HepG2 (cell line): ENCODE measurements at regions not wholly inside any gene's neighbourhood (a gene's known extent, or its start where the extent isn't known, plus 50 kb on each side); places are given as distances from the start of the nearest gene placed in this dataset.

Experiments
- ATAC-seq: fragments of 200-7000 bp; cut with Tn5 transposase; 3 replicates; pipeline ENCODE4 v1.9.1; 2020; ENCODE audit warnings: mild to moderate bottlenecking, moderate library complexity
- BruUV-seq: library from RNA; stranded (reverse); fragments of 400-500 nt; replicated peaks from 2 replicates; lab custom pipeline; 2021; lab: Mats Ljungman, UMichigan
- CTCF ChIA-PET: fragments of 300-600 bp; formaldehyde crosslinking; extraction: SDS; loops from one replicate; lab custom pipeline; 2021; ENCODE audit warnings: low total read pairs, inconsistent platforms, low intra/inter-chr PET ratio; lab: Yijun Ruan, JAX
- POLR2A ChIA-PET: fragments of 350-600 bp; sonication (Branson Sonifier 250); formaldehyde crosslinking; loops from one replicate; lab custom pipeline; 2020; ENCODE audit warnings: antibody characterized with exemption, inconsistent platforms; lab: Yijun Ruan, JAX
- DNase-seq: peaks from one replicate; pipeline ENCODE4 v3.0.0-alpha.2; 2015; ENCODE audit warnings: low spot score
- FAIRE-seq: peaks from 3 replicates; lab custom pipeline; 2011; peaks lifted over from hg19 to GRCh38; lab: Jason Lieb, UNC
- H2AFZ ChIP-seq: one replicate; pipeline ENCODE4 v1.6.1; 2011; ENCODE audit warnings: low read length, inconsistent platforms
- H3K27ac ChIP-seq: fragments of 300-600 bp; 3 replicates; pipeline ENCODE4 v1.8.0; 2011; ENCODE audit warnings: mixed run types, mild to moderate bottlenecking, mixed read lengths, low read length, inconsistent platforms; ENCODE audit not compliant: insufficient read depth; ENCODE audit errors: extremely low read length
- H3K27me3 ChIP-seq, 2 experiments: fragments of 200-600 bp in 1 of 2; 2 replicates in 1 of 2; 3 replicates in 1 of 2; pipeline versions ENCODE4 v1.6.0 to v1.8.0; 2011; ENCODE audit warnings: low read length in 2 of 2, mild to moderate bottlenecking in 2 of 2, moderate library complexity in 2 of 2, inconsistent platforms in 1 of 2; ENCODE audit not compliant: insufficient read depth in 2 of 2, control insufficient read depth in 1 of 2
- H3K36me3 ChIP-seq, 2 experiments: fragments of 200-600 bp in 1 of 2; replicated peaks in 1 of 2; 2 replicates in 1 of 2; 3 replicates in 1 of 2; pipeline versions ENCODE4 v1.5.1 to v1.8.0; 2011; ENCODE audit warnings: low read length in 2 of 2, inconsistent platforms in 1 of 2; ENCODE audit not compliant: insufficient read depth in 2 of 2, control insufficient read depth in 1 of 2
- H3K4me1 ChIP-seq: 2 replicates; pipeline ENCODE4 v1.5.1; 2012; ENCODE audit warnings: low read length, inconsistent platforms; ENCODE audit not compliant: insufficient read depth
- H3K4me2 ChIP-seq: 2 replicates; pipeline ENCODE4 v1.6.0; 2011; ENCODE audit warnings: low read depth, low read length, inconsistent platforms
- H3K4me3 ChIP-seq, 3 experiments: fragments of 200-600 bp in 1 of 3; sonication (generic), shearing (Covaris generic) in 1 of 3; replicated peaks in 1 of 3; 2 replicates each; pipeline ENCODE4 v1.5.1; 2011 to 2016; ENCODE audit warnings: low read length in 3 of 3, inconsistent platforms in 2 of 3, low read depth in 2 of 3, mild to moderate bottlenecking in 2 of 3, control low read depth in 1 of 3, mixed read lengths in 1 of 3; ENCODE audit not compliant: insufficient read depth in 1 of 3
- H3K79me2 ChIP-seq: one replicate; pipeline ENCODE4 v1.6.1; 2011; ENCODE audit warnings: low read length, inconsistent platforms; ENCODE audit not compliant: insufficient read depth
- H3K9ac ChIP-seq: 2 replicates; pipeline ENCODE4 v1.6.0; 2011; ENCODE audit warnings: mild to moderate bottlenecking, low read depth, low read length, inconsistent platforms; ENCODE audit not compliant: insufficient read depth
- H3K9me3 ChIP-seq: 2 replicates; pipeline ENCODE4 v1.5.1; 2012; ENCODE audit warnings: mild to moderate bottlenecking, low read length
- H4K20me1 ChIP-seq: 2 replicates; pipeline ENCODE4 v1.6.0; 2011; ENCODE audit warnings: inconsistent platforms, mild to moderate bottlenecking, low read length, moderate library complexity; ENCODE audit not compliant: insufficient read depth
- in situ Hi-C: cut with HindIII; loops from 2 replicates; pipeline ENCODE4 v1.10.0; 2017; ENCODE audit warnings: low pct_unique_long_range_greater_than_20kb; ENCODE audit not compliant: extremely low pct_ligation_motif_present
- intact Hi-C: fragments of 100-400 bp; cut with micrococcal nuclease; formaldehyde crosslinking; loops from one replicate; pipeline ENCODE4 v1.10.0; 2022; ENCODE audit not compliant: unreplicated experiment
- TF ChIP-seq, protein P1 (sequence below): sonication (generic); formaldehyde crosslinking; IDR thresholded peaks from 2 replicates; pipeline ENCODE4 v1.4.0; 2020; ENCODE audit warnings: mild to moderate bottlenecking, missing genetic modification reagents
- TF ChIP-seq, protein P2 (sequence below): fragments of 450-650 bp; IDR thresholded peaks from 2 replicates; pipeline ENCODE4 v1.6.1; 2016

DNA sequence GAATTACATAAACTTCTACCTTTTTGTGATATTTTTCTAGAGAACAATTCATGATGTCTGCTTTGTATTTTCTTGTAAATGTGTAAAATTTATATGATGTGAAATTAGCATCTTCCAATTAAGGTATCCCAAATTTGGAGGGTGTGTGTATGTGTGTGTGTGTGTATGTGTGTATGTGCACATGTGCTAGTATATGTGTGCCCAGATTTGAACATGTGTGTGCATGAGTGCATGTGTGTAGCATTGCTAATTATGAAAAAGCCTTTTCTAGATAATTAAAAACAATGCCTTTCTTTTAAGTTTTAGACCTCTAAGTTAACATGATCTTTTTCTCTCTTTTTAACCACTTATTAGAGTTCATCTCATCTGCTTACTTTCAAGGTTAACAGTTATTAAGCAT, 208.0 kb upstream of the SPOPL start:
- no peak for FAIRE-seq
- no TSS peak for BruUV-seq
- H4K20me1 ChIP-seq, result no peaks in the 10 kb centered on the region

More for the DNA sequence above, 208.0 kb upstream of the SPOPL start:
- Histone ChIP-seq H3K79me2 (no peaks in the 10 kb centered on the region), H3K4me3 (no peak overlapping the region), H3K27ac (no peak overlapping the region), H3K4me2 (no peak overlapping the region), H3K4me1 (no peaks in the 10 kb centered on the region), H3K36me3 (no peaks in the 10 kb centered on the region), H2AFZ (no peak overlapping the region), H3K27me3 (no peaks in the 10 kb centered on the region), H3K9me3 (no peaks in the 10 kb centered on the region)
- POLR2A ChIA-PET, result no interaction called here
- no peak for DNase-seq
- intact Hi-C loops, result no loop called here
- ATAC-seq, result no peak
- CTCF ChIA-PET, result no interaction called here
- TF ChIP-seq, protein P1, sequence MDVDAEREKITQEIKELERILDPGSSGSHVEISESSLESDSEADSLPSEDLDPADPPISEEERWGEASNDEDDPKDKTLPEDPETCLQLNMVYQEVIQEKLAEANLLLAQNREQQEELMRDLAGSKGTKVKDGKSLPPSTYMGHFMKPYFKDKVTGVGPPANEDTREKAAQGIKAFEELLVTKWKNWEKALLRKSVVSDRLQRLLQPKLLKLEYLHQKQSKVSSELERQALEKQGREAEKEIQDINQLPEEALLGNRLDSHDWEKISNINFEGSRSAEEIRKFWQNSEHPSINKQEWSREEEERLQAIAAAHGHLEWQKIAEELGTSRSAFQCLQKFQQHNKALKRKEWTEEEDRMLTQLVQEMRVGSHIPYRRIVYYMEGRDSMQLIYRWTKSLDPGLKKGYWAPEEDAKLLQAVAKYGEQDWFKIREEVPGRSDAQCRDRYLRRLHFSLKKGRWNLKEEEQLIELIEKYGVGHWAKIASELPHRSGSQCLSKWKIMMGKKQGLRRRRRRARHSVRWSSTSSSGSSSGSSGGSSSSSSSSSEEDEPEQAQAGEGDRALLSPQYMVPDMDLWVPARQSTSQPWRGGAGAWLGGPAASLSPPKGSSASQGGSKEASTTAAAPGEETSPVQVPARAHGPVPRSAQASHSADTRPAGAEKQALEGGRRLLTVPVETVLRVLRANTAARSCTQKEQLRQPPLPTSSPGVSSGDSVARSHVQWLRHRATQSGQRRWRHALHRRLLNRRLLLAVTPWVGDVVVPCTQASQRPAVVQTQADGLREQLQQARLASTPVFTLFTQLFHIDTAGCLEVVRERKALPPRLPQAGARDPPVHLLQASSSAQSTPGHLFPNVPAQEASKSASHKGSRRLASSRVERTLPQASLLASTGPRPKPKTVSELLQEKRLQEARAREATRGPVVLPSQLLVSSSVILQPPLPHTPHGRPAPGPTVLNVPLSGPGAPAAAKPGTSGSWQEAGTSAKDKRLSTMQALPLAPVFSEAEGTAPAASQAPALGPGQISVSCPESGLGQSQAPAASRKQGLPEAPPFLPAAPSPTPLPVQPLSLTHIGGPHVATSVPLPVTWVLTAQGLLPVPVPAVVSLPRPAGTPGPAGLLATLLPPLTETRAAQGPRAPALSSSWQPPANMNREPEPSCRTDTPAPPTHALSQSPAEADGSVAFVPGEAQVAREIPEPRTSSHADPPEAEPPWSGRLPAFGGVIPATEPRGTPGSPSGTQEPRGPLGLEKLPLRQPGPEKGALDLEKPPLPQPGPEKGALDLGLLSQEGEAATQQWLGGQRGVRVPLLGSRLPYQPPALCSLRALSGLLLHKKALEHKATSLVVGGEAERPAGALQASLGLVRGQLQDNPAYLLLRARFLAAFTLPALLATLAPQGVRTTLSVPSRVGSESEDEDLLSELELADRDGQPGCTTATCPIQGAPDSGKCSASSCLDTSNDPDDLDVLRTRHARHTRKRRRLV (CRISPR knock-in tag), result no peak
- TF ChIP-seq, protein P2, sequence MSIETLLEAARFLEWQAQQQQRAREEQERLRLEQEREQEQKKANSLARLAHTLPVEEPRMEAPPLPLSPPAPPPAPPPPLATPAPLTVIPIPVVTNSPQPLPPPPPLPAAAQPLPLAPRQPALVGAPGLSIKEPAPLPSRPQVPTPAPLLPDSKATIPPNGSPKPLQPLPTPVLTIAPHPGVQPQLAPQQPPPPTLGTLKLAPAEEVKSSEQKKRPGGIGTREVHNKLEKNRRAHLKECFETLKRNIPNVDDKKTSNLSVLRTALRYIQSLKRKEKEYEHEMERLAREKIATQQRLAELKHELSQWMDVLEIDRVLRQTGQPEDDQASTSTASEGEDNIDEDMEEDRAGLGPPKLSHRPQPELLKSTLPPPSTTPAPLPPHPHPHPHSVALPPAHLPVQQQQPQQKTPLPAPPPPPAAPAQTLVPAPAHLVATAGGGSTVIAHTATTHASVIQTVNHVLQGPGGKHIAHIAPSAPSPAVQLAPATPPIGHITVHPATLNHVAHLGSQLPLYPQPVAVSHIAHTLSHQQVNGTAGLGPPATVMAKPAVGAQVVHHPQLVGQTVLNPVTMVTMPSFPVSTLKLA, result peak; percentile 92
- TF ChIP-seq, all 625 proteins: peak for 1
- in situ Hi-C loops, result no loop called here
- H3K9ac ChIP-seq, result no peak overlapping the region
